Prostate gland (tissue), 2 donors: ENCODE measurements at regions not wholly inside any gene's neighbourhood (a gene's known extent, or its start where the extent isn't known, plus 50 kb on each side); places are given as distances from the start of the nearest gene placed in this dataset.
A peak's percentile ranks its signal among the peaks of the same experiment; 100 is the strongest.

Experiments used
- DNase-seq: peaks from one replicate; pipeline ENCODE4 v3.0.0-alpha.2; 2019; ENCODE audit warnings: low spot score
- H3K27ac ChIP-seq, 2 donors: fragments of 200-600 bp; sonication (generic); 2 replicates each; pipeline ENCODE4 v1.5.1; 2017 to 2019
- H3K27me3 ChIP-seq: fragments of 200-600 bp; sonication (generic); replicated peaks from 2 replicates; pipeline ENCODE4 v1.5.1; 2019; ENCODE audit not compliant: insufficient read depth
- H3K36me3 ChIP-seq, 2 donors: fragments of 200-600 bp; sonication (generic); 1 replicate in 1 of 2; 2 replicates in 1 of 2; pipeline versions ENCODE4 v1.5.1 to v1.8.1; 2017 to 2019
- H3K4me1 ChIP-seq: fragments of 200-600 bp; sonication (generic); replicated peaks from 2 replicates; pipeline ENCODE4 v1.5.1; 2019
- H3K4me3 ChIP-seq, 2 donors: fragments of 200-600 bp; sonication (generic); 2 replicates each; pipeline ENCODE4 v1.5.1; 2017 to 2019
- H3K9me3 ChIP-seq: fragments of 200-600 bp; sonication (generic); 2 replicates; pipeline ENCODE4 v1.5.1; 2017
- POLR2A ChIP-seq: fragments of 450-650 bp; IDR thresholded peaks from one replicate; pipeline ENCODE4 v1.6.1; 2016; ENCODE audit warnings: antibody characterized with exemption, mild to moderate bottlenecking
- POLR2AphosphoS5 ChIP-seq: sonication (generic); formaldehyde crosslinking; IDR thresholded peaks from one replicate; pipeline ENCODE4 v1.6.1; 2017; ENCODE audit warnings: antibody characterized with exemption
- WGBS: methylation state at CpG from one replicate; pipeline ENCODE4 v1.1.5; 2018; 5-methylcytosine and 5-hydroxymethylcytosine counted together
- intact Hi-C: fragments of 100-400 bp; cut with DNase I; formaldehyde crosslinking; loops from one replicate; pipeline ENCODE4 v1.14.2; 2022
- TF ChIP-seq, protein P1 (sequence below), 4 experiments: fragments of 200-600 bp in 2 of 4; fragments of 450-650 bp in 2 of 4; sonication (generic) in 2 of 4; IDR thresholded peaks; 1 replicate in 3 of 4; 2 replicates in 1 of 4; pipeline ENCODE4 v1.5.1; 2016 to 2019; ENCODE audit warnings: antibody characterized with exemption in 4 of 4, mild to moderate bottlenecking in 2 of 4, moderate library complexity in 2 of 4

GRCh38 chr7:82511542-82511941 lies 68.0 kb upstream of the CACNA2D1 start:
- Histone ChIP-seq H3K36me3 (no peaks in the 10 kb centered on the region), H3K27me3 (no peaks in the 10 kb centered on the region), H3K4me1 (no peaks in the 10 kb centered on the region), H3K27ac (no peak overlapping the region), H3K4me3 (no peak overlapping the region), H3K9me3 (no peaks in the 10 kb centered on the region)
- no peak for DNase-seq
- intact Hi-C loops: no loop called here
- TF ChIP-seq, protein P1, sequence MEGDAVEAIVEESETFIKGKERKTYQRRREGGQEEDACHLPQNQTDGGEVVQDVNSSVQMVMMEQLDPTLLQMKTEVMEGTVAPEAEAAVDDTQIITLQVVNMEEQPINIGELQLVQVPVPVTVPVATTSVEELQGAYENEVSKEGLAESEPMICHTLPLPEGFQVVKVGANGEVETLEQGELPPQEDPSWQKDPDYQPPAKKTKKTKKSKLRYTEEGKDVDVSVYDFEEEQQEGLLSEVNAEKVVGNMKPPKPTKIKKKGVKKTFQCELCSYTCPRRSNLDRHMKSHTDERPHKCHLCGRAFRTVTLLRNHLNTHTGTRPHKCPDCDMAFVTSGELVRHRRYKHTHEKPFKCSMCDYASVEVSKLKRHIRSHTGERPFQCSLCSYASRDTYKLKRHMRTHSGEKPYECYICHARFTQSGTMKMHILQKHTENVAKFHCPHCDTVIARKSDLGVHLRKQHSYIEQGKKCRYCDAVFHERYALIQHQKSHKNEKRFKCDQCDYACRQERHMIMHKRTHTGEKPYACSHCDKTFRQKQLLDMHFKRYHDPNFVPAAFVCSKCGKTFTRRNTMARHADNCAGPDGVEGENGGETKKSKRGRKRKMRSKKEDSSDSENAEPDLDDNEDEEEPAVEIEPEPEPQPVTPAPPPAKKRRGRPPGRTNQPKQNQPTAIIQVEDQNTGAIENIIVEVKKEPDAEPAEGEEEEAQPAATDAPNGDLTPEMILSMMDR (IDR thresholded peaks at IDR 0.05): no peak
- no peak for TF ChIP-seq POLR2A

DNA sequence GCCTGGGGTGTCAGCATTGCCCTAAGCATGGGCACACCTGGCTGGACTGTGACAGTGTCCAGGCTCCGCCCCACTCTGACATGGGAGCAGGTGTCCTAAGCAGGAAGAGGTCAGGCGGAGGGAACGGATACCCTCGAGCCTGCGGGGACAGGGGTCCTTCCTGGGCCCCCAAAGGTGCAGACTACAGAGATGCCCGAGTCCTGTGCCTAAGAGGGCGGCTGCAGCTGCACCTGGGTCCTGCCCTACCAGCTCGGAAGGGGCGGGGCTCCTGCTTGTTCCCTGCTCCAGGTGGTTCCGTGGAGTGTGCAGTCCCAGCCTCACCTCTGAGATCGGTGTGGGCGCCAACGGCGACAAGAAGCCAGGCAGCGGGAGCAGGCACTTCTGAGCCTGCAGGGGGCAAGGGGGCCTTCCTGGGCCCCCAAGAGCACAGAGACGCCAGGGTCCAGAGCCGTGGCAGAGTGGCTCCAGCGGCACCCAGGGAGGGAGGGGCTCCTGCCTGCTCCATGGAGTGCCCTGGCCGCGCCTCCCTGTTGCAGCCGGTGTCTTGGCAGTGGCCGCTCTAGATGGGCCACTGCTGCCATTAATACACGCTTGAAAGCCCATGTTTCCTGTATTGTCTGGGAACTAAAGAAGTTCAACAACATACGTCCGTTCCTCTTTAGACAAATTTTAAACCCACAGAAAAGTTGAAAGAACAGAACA lies 64.5 kb upstream of the CACNA2D1 start:
- no peaks in the 10 kb centered on the region for H3K9me3 ChIP-seq
- intact Hi-C loops: no loop called here
- no peak overlapping the region for H3K27ac ChIP-seq
- no peaks in the 10 kb centered on the region for H3K4me1 ChIP-seq
- H3K36me3 ChIP-seq: no peaks in the 10 kb centered on the region
- no peaks in the 10 kb centered on the region for H3K27me3 ChIP-seq
- no peak for TF ChIP-seq POLR2A
- no peak for TF ChIP-seq POLR2AphosphoS5
- TF ChIP-seq, protein P1 (IDR thresholded peaks at IDR 0.05): no peak
- WGBS: 55% methylated on average over 25 of the region's 25 CpGs
- DNase-seq: no peak
- no peak overlapping the region for H3K4me3 ChIP-seq

- TF ChIP-seq, protein P1 (IDR thresholded peaks at IDR 0.05): no peak
- TF ChIP-seq POLR2AphosphoS5 (no peak), POLR2A (no peak)
- Histone ChIP-seq H3K27me3 (no peaks in the 10 kb centered on the region), H3K4me3 (no peak overlapping the region), H3K4me1 (no peaks in the 10 kb centered on the region), H3K27ac (no peak overlapping the region), H3K36me3 (no peaks in the 10 kb centered on the region), H3K9me3 (no peaks in the 10 kb centered on the region)
- DNase-seq: no peak
- intact Hi-C loops: no loop called here
- 72% methylated on average over 13 of the region's 13 CpGs for WGBS
Observed at GRCh38 chr7:82507365-82507975, 63.9 kb upstream of the CACNA2D1 start.

DNA sequence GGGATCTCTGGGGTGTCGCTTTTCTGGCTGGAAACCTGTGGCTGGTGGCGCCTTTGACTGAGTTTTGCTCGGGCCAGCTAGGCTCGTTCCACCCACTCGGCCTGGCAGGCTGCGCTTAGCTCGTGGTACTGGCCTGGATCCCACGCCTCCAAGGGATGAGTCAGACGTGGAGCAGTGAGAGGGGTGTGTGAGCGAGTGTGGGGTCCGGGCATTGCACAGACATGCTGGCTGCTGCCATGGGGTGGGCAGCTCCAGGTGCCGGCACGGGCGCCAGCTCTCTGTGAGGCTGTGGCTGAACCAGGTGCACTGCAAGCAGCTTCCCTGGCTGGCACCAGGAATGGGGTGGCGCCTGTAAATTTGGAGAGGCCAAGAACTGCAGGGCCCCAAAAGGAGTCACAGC lies 63.1 kb upstream of the CACNA2D1 start:
- no peaks in the 10 kb centered on the region for H3K4me1 ChIP-seq
- TF ChIP-seq POLR2AphosphoS5 (no peak), POLR2A (no peak)
- TF ChIP-seq, protein P1 (IDR thresholded peaks at IDR 0.05): no peak
- no peak overlapping the region for H3K4me3 ChIP-seq
- WGBS: 42% methylated on average over 15 of the region's 15 CpGs
- intact Hi-C loops: no loop called here
- H3K27ac ChIP-seq: peak overlapping the region in 1 of 2 donors; percentile 6
- peak; percentile 77 for DNase-seq
- no peaks in the 10 kb centered on the region for H3K9me3 ChIP-seq
- no peaks in the 10 kb centered on the region for H3K36me3 ChIP-seq
- H3K27me3 ChIP-seq: no peaks in the 10 kb centered on the region

DNA sequence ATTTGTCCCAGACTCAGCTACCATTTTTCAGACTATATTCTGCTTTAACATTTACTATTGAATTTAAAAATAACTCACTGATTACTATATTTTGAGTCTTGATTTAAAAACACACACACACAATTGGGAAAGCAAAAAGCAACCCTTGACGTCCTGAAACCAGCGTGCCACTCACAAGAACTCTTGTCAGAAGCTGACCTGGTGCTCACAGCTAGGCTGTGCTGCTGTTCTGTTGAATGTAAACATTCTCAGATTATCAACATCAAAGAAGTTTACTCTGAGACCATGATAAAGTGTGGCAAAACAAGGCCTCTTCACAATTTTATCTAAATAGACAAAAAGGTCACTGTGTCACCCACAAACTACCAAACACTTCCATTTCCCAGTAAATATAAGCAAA lies 62.6 kb upstream of the CACNA2D1 start:
- no peak for DNase-seq
- Histone ChIP-seq H3K27ac (peak overlapping the region in 1 of 2 donors; percentile 6), H3K9me3 (no peaks in the 10 kb centered on the region), H3K27me3 (no peaks in the 10 kb centered on the region), H3K36me3 (no peaks in the 10 kb centered on the region), H3K4me1 (no peaks in the 10 kb centered on the region), H3K4me3 (no peak overlapping the region)
- TF ChIP-seq, protein P1 (IDR thresholded peaks at IDR 0.05): no peak
- TF ChIP-seq POLR2AphosphoS5 (no peak), POLR2A (no peak)
- intact Hi-C loops: no loop called here
- WGBS: 72% methylated on average over 2 of the region's 2 CpGs
